ENCODE measurements at regions not wholly inside any gene's neighbourhood (a gene's known extent, or its start where the extent isn't known, plus 50 kb on each side); places are given as distances from the start of the nearest gene placed in this dataset.
"Not testable (repeated sequence)": the region's sequence is repeated elsewhere in the genome, so short reads cannot be mapped to it uniquely, and the experiment has no call there.

GRCh38 chr1:218887141-218887925 lies 286.3 kb upstream of the LYPLAL1 start:
- no peak for DNase-seq

GRCh38 chr1:218890451-218890850 lies 283.2 kb upstream of the LYPLAL1 start:
- DNase-seq = no peak

- no peak for DNase-seq
Measured at GRCh38 chr1:218891577-218891976, 282.1 kb upstream of the LYPLAL1 start.

- no peak for DNase-seq
Measured at GRCh38 chr1:218895064-218895587, 278.6 kb upstream of the LYPLAL1 start.

GRCh38 chr1:218896202-218896601 lies 277.5 kb upstream of the LYPLAL1 start:
- no peak for DNase-seq

GRCh38 chr1:218898921-218899320 lies 274.8 kb upstream of the LYPLAL1 start:
- DNase-seq = no peak

GRCh38 chr1:218900615-218901014 lies 273.1 kb upstream of the LYPLAL1 start:
- DNase-seq = no peak

GRCh38 chr1:218904416-218904815 lies 269.3 kb upstream of the LYPLAL1 start:
- no peak for DNase-seq

- DNase-seq = no peak
Measured at GRCh38 chr1:218916720-218917119, 257.0 kb upstream of the LYPLAL1 start.

GRCh38 chr1:218917656-218918055 lies 256.0 kb upstream of the LYPLAL1 start:
- no peak for DNase-seq

- no peak for DNase-seq
Measured at GRCh38 chr1:218925777-218926176, 247.9 kb upstream of the LYPLAL1 start.

GRCh38 chr1:218926631-218927030 lies 247.0 kb upstream of the LYPLAL1 start:
- no peak for DNase-seq

- DNase-seq = no peak
Measured at GRCh38 chr1:218930000-218930399, 243.7 kb upstream of the LYPLAL1 start.

GRCh38 chr1:218930472-218931241 lies 243.0 kb upstream of the LYPLAL1 start:
- no peak for DNase-seq

- no peak for DNase-seq
Measured at GRCh38 chr1:218931324-218931723, 242.4 kb upstream of the LYPLAL1 start.

GRCh38 chr1:218933513-218933912 lies 240.2 kb upstream of the LYPLAL1 start:
- DNase-seq = no peak

GRCh38 chr1:218935408-218935807 lies 238.3 kb upstream of the LYPLAL1 start:
- not testable (repeated sequence) for DNase-seq

- DNase-seq = no peak
Measured at GRCh38 chr1:218938259-218938658, 235.4 kb upstream of the LYPLAL1 start.

GRCh38 chr1:218939095-218939494 lies 234.6 kb upstream of the LYPLAL1 start:
- DNase-seq = no peak

GRCh38 chr1:218942431-218942830 lies 231.2 kb upstream of the LYPLAL1 start:
- DNase-seq = no peak

GRCh38 chr1:218943371-218943770 lies 230.3 kb upstream of the LYPLAL1 start:
- DNase-seq = no peak

GRCh38 chr1:218945050-218945449 lies 228.6 kb upstream of the LYPLAL1 start:
- DNase-seq = no peak

- no peak for DNase-seq
Measured at GRCh38 chr1:218946147-218946546, 227.5 kb upstream of the LYPLAL1 start.

GRCh38 chr1:218948446-218948845 lies 225.2 kb upstream of the LYPLAL1 start:
- DNase-seq = no peak

Measured in activated CD4-positive, alpha-beta T cell treated with anti-CD3 and anti-CD28 coated beads, Interleukin-2, amount 50 U/mL, for 48 hours (primary cell).